Osteocyte (in vitro differentiated cells): ENCODE measurements at regions not wholly inside any gene's neighbourhood (a gene's known extent, or its start where the extent isn't known, plus 50 kb on each side); places are given as distances from the start of the nearest gene placed in this dataset.
"Not testable (repeated sequence)": the region's sequence is repeated elsewhere in the genome, so short reads cannot be mapped to it uniquely, and the experiment has no call there.

ENCODE experiments used
- DNase-seq: peaks from one replicate; pipeline ENCODE4 v3.0.0; 2021; ENCODE audit warnings: mixed read lengths; ENCODE audit not compliant: unreplicated experiment; ENCODE audit errors: extremely low spot score
- H3K27ac Mint-ChIP-seq: one replicate; pipeline ENCODE4 v1.8.0; 2021; ENCODE audit warnings: mild to moderate bottlenecking, mixed read lengths; ENCODE audit not compliant: unreplicated experiment
- H3K27me3 Mint-ChIP-seq: one replicate; pipeline ENCODE4 v1.8.0; 2021; ENCODE audit warnings: mixed read lengths; ENCODE audit not compliant: unreplicated experiment
- H3K36me3 Mint-ChIP-seq: one replicate; pipeline ENCODE4 v1.8.0; 2021; ENCODE audit warnings: mixed read lengths; ENCODE audit not compliant: unreplicated experiment
- H3K4me1 Mint-ChIP-seq: one replicate; pipeline ENCODE4 v1.8.0; 2021; ENCODE audit warnings: mixed read lengths; ENCODE audit not compliant: unreplicated experiment
- H3K4me3 Mint-ChIP-seq: one replicate; pipeline ENCODE4 v1.8.0; 2021; ENCODE audit warnings: mild to moderate bottlenecking, moderate library complexity, mixed read lengths; ENCODE audit not compliant: unreplicated experiment
- H3K9me3 Mint-ChIP-seq: one replicate; pipeline ENCODE4 v1.8.0; 2021; ENCODE audit warnings: mixed read lengths; ENCODE audit not compliant: unreplicated experiment
- CTCF ChIP-seq: fragments of 200-600 bp; sonication (generic); IDR thresholded peaks from 2 replicates; pipeline ENCODE4 v1.5.0; 2021; ENCODE audit warnings: antibody characterized with exemption, mild to moderate bottlenecking, moderate library complexity

GRCh38 chr2:167749016-167749415 lies 498.4 kb downstream of the STK39 start:
- no peak for DNase-seq
- no peaks in the 10 kb centered on the region for H3K4me1 Mint-ChIP-seq
- H3K27me3 Mint-ChIP-seq, result peaks cover 12% of the 10 kb centered on the region
- no peak overlapping the region for H3K27ac Mint-ChIP-seq
- no peak overlapping the region for H3K4me3 Mint-ChIP-seq
- H3K36me3 Mint-ChIP-seq, result no peaks in the 10 kb centered on the region
- TF ChIP-seq CTCF, result no peak
- H3K9me3 Mint-ChIP-seq, result no peaks in the 10 kb centered on the region

GRCh38 chr2:167748536-167748935 lies 498.9 kb downstream of the STK39 start:
- Mint-ChIP-seq H3K4me1 (no peaks in the 10 kb centered on the region), H3K9me3 (no peaks in the 10 kb centered on the region), H3K27me3 (peaks cover 12% of the 10 kb centered on the region), H3K4me3 (no peak overlapping the region), H3K27ac (no peak overlapping the region), H3K36me3 (no peaks in the 10 kb centered on the region)
- no peak for DNase-seq
- TF ChIP-seq CTCF, result no peak

GRCh38 chr2:167745667-167746066 lies 501.7 kb downstream of the STK39 start:
- Mint-ChIP-seq H3K9me3 (no peaks in the 10 kb centered on the region), H3K4me3 (no peak overlapping the region), H3K36me3 (no peaks in the 10 kb centered on the region), H3K4me1 (no peaks in the 10 kb centered on the region), H3K27ac (no peak overlapping the region), H3K27me3 (peaks cover 10% of the 10 kb centered on the region)
- no peak for DNase-seq
- no peak for TF ChIP-seq CTCF

DNA sequence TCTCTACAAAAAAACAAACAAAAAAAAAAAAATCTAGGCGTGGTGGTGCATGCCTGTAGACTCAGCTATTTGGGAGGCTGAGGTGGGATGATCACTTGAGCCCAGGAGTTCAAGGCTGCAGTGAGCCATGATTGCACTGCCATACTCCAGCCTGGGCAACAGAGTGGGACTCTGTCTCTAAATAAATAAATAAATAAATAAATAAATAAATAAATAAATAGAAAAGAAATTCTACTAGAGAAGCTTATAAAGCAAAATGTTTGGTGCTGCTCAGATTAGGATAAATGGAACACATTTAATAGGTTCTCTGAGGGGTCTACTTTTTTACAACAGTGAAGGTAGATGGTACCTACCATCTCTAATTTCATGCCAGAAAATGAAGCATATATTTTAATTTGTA lies 507.5 kb downstream of the STK39 start:
- not testable (repeated sequence) for H3K4me1 Mint-ChIP-seq, H3K27me3 Mint-ChIP-seq, H3K27ac Mint-ChIP-seq, DNase-seq, H3K9me3 Mint-ChIP-seq, H3K36me3 Mint-ChIP-seq, H3K4me3 Mint-ChIP-seq

DNA sequence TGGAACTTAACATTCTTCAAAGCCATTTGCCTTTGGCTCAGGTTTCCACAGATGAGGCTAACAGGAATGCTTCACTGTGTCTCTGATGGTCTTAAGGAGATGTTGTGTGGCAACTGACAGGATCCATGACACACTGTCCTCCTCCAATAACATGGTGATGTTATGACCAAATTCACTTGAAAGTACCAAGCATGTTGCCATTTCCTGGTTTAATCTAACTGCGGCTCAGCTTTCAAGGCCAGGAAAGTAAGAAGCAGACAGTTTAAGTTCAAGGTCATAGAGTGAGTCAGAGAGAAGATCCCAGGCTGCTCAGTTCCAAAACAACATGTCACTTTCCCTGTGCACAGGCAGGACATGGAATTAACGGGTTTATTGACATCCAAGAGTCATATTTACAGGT lies 513.6 kb downstream of the STK39 start:
- Mint-ChIP-seq H3K4me1 (no peaks in the 10 kb centered on the region), H3K36me3 (no peaks in the 10 kb centered on the region), H3K9me3 (no peaks in the 10 kb centered on the region), H3K27me3 (peaks cover 4% of the 10 kb centered on the region), H3K4me3 (no peak overlapping the region), H3K27ac (no peak overlapping the region)
- DNase-seq, result no peak
- no peak for TF ChIP-seq CTCF

GRCh38 chr2:167732326-167732725 lies 515.1 kb downstream of the STK39 start:
- Mint-ChIP-seq H3K27ac (no peak overlapping the region), H3K4me1 (no peaks in the 10 kb centered on the region), H3K9me3 (no peaks in the 10 kb centered on the region), H3K27me3 (peaks cover 2% of the 10 kb centered on the region), H3K4me3 (no peak overlapping the region), H3K36me3 (no peaks in the 10 kb centered on the region)
- DNase-seq, result no peak
- no peak for TF ChIP-seq CTCF
